ENCODE measurements at regions not wholly inside any gene's neighbourhood (a gene's known extent, or its start where the extent isn't known, plus 50 kb on each side); places are given as distances from the start of the nearest gene placed in this dataset.

- Histone ChIP-seq H3K9me1 (ENCODE audit: control insufficient read depth, insufficient read depth, low read length) (no peaks in the 10 kb centered on the region), H3K9me3 (replicated peaks; ENCODE audit: control insufficient read depth, insufficient read depth, low read depth, low read length) (no peaks in the 10 kb centered on the region), H3K36me3 (ENCODE audit: control insufficient read depth, insufficient read depth, low read length) (no peaks in the 10 kb centered on the region), H3K79me2 (ENCODE audit: control insufficient read depth, insufficient read depth, low read length) (no peaks in the 10 kb centered on the region), H3K27me3 (ENCODE audit: control insufficient read depth in 2 of 2, insufficient read depth in 2 of 2, low read length in 2 of 2) (peaks cover 18 to 31% of the 10 kb centered on the region in 2 experiments), H3K4me1 (replicated peaks in 1 of 2; ENCODE audit: control insufficient read depth in 2 of 2, insufficient read depth in 2 of 2, low read length in 2 of 2) (no peaks in the 10 kb centered on the region), H3K9ac (ENCODE audit: insufficient read depth in 1 of 2, low read depth in 2 of 2, low read length in 2 of 2) (no peak overlapping the region), H2AFZ (ENCODE audit: low read depth, low read length) (no peak overlapping the region), H3K4me2 (ENCODE audit: insufficient read depth, low read length) (no peak overlapping the region), H3K4me3 (no peak overlapping the region), H4K20me1 (replicated peaks; ENCODE audit: control insufficient read depth, insufficient read depth, low read length) (no peaks in the 10 kb centered on the region), H3K27ac (ENCODE audit: extremely low read depth, low read depth, low read length) (no peak overlapping the region)
- no peak for ATAC-seq
- ChIA-PET POLR2A (interaction anchor here (0.7 to 2.4 kb wide), 3 partner anchors 10 to 207 kb away, joined by 3 to 6 read pairs (median 3); partner anchors contain the start of gene NEK2), CTCF (ENCODE audit: low intra/inter-chr PET ratio) (no interaction called here)
- TF ChIP-seq ATF1 (CRISPR knock-in tag; IDR thresholded peaks at IDR 0.05) (no peak), ATF1 (tag; IDR thresholded peaks at IDR 0.05) (no peak), RFX1 (IDR thresholded peaks at IDR 0.05) (no peak), FOXJ2 (tag; IDR thresholded peaks at IDR 0.05) (no peak), HNRNPK (IDR thresholded peaks at IDR 0.05; ENCODE audit: low read depth, low read length, poor library complexity, severe bottlenecking) (no peak), FOSL1 (tag; conservative IDR thresholded peaks at IDR 0.05) (no peak), LARP7 (IDR thresholded peaks at IDR 0.05) (no peak), NFIC (IDR thresholded peaks at IDR 0.05) (no peak), TEAD4 (IDR thresholded peaks at IDR 0.05; ENCODE audit: low read length) (no peak), TEAD4 (CRISPR knock-in tag; IDR thresholded peaks at IDR 0.05; ENCODE audit: borderline replicate concordance) (no peak), CHD4 (IDR thresholded peaks at IDR 0.05; ENCODE audit: insufficient read depth, insufficient replicate concordance, low read depth, low read length, poor library complexity, severe bottlenecking) (no peak), TCF7 (IDR thresholded peaks at IDR 0.05; ENCODE audit: borderline replicate concordance) (no peak), PML (IDR thresholded peaks at IDR 0.05; ENCODE audit: low read length) (no peak), CHD1 (IDR thresholded peaks at IDR 0.05; ENCODE audit: low read length) (no peak), ZNF766 (CRISPR knock-in tag; conservative IDR thresholded peaks at IDR 0.05) (no peak), NUFIP1 (IDR thresholded peaks at IDR 0.05; ENCODE audit: partially characterized antibody) (no peak)
- TF ChIP-seq, protein P1, sequence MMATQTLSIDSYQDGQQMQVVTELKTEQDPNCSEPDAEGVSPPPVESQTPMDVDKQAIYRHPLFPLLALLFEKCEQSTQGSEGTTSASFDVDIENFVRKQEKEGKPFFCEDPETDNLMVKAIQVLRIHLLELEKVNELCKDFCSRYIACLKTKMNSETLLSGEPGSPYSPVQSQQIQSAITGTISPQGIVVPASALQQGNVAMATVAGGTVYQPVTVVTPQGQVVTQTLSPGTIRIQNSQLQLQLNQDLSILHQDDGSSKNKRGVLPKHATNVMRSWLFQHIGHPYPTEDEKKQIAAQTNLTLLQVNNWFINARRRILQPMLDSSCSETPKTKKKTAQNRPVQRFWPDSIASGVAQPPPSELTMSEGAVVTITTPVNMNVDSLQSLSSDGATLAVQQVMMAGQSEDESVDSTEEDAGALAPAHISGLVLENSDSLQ (IDR thresholded peaks at IDR 0.05): no peak
- WGBS (ENCODE audit: insufficient coverage, low coverage, missing lambda C conversion rate): 0% methylated on average over 4 of the region's 4 CpGs
- in situ Hi-C loops (cut with MboI) (no loop called here), intact Hi-C loops (cut with micrococcal nuclease) (no loop called here)
- no peak for FAIRE-seq
- no peak for DNase-seq (ENCODE audit: extremely low read depth in 1 of 4, low spot score in 3 of 4)
- no TSS peak for BruUV-seq (replicated peaks)
These were observed 51.9 kb upstream of the LPGAT1 start for GRCh38 chr1:211882381-211883004.
